CD4-positive, alpha-beta T cell treated with Interleukin-2 at 100 ng/mL for 4 hours (primary cell): ENCODE measurements at regions not wholly inside any gene's neighbourhood (a gene's known extent, or its start where the extent isn't known, plus 50 kb on each side); places are given as distances from the start of the nearest gene placed in this dataset.
"Not testable (repeated sequence)": the region's sequence is repeated elsewhere in the genome, so short reads cannot be mapped to it uniquely, and the experiment has no call there.

Source experiments
- DNase-seq: peaks from one replicate; pipeline ENCODE4 v3.0.0-alpha.2; 2020; ENCODE audit warnings: low spot score

- not testable (repeated sequence) for DNase-seq
Observed at GRCh38 chr1:146326863-146327262, 98.0 kb upstream of the NOTCH2NLA start.

GRCh38 chr1:146324463-146324862 is 95.6 kb upstream of the NOTCH2NLA start:
- not testable (repeated sequence) for DNase-seq

- not testable (repeated sequence) for DNase-seq
Observed at GRCh38 chr1:146323302-146323701, 94.5 kb upstream of the NOTCH2NLA start.

GRCh38 chr1:146322893-146323292 is 94.1 kb upstream of the NOTCH2NLA start:
- not testable (repeated sequence) for DNase-seq

- not testable (repeated sequence) for DNase-seq
Observed at GRCh38 chr1:146318715-146319114, 89.9 kb upstream of the NOTCH2NLA start.

GRCh38 chr1:146317785-146318184 is 89.0 kb upstream of the NOTCH2NLA start:
- DNase-seq: not testable (repeated sequence)

GRCh38 chr1:146314449-146315246 is 85.8 kb upstream of the NOTCH2NLA start:
- not testable (repeated sequence) for DNase-seq

- not testable (repeated sequence) for DNase-seq
Observed at GRCh38 chr1:146310579-146310978, 81.8 kb upstream of the NOTCH2NLA start.

- not testable (repeated sequence) for DNase-seq
Observed at GRCh38 chr1:146309427-146309826, 80.6 kb upstream of the NOTCH2NLA start.

GRCh38 chr1:146308892-146309291 is 80.1 kb upstream of the NOTCH2NLA start:
- not testable (repeated sequence) for DNase-seq

GRCh38 chr1:146308152-146308551 is 79.3 kb upstream of the NOTCH2NLA start:
- DNase-seq: not testable (repeated sequence)

- DNase-seq: not testable (repeated sequence)
Observed at GRCh38 chr1:146307632-146308031, 78.8 kb upstream of the NOTCH2NLA start.

GRCh38 chr1:146306651-146307050 is 77.8 kb upstream of the NOTCH2NLA start:
- not testable (repeated sequence) for DNase-seq

GRCh38 chr1:146305442-146305841 is 76.6 kb upstream of the NOTCH2NLA start:
- not testable (repeated sequence) for DNase-seq

GRCh38 chr1:146298575-146298897 is 69.7 kb upstream of the NOTCH2NLA start:
- not testable (repeated sequence) for DNase-seq

GRCh38 chr1:146297781-146298574 is 69.2 kb upstream of the NOTCH2NLA start:
- not testable (repeated sequence) for DNase-seq

- not testable (repeated sequence) for DNase-seq
Observed at GRCh38 chr1:146292940-146293936, 64.4 kb upstream of the NOTCH2NLA start.

GRCh38 chr1:146292424-146292823 is 63.6 kb upstream of the NOTCH2NLA start:
- not testable (repeated sequence) for DNase-seq

GRCh38 chr1:146287881-146288280 is 59.1 kb upstream of the NOTCH2NLA start:
- not testable (repeated sequence) for DNase-seq

GRCh38 chr1:146284760-146285159 is 55.9 kb upstream of the NOTCH2NLA start:
- DNase-seq: not testable (repeated sequence)

GRCh38 chr1:146283527-146283880 is 54.7 kb upstream of the NOTCH2NLA start:
- not testable (repeated sequence) for DNase-seq
